ES-I3 (cell line): ENCODE measurements at regions not wholly inside any gene's neighbourhood (a gene's known extent, or its start where the extent isn't known, plus 50 kb on each side); places are given as distances from the start of the nearest gene placed in this dataset.

Experiments used
- H3K36me3 ChIP-seq: 2 replicates; pipeline ENCODE4 v1.6.1; 2013; ENCODE audit warnings: mild to moderate bottlenecking, low read length, control low read depth, moderate library complexity; ENCODE audit not compliant: insufficient read depth
- H3K4me1 ChIP-seq: 2 replicates; pipeline ENCODE4 v1.6.1; 2013; ENCODE audit warnings: mild to moderate bottlenecking, control low read depth, low read length; ENCODE audit not compliant: insufficient read depth
- H3K9ac ChIP-seq: 2 replicates; pipeline ENCODE4 v1.6.1; 2013; ENCODE audit warnings: low read depth, mild to moderate bottlenecking, low read length, moderate library complexity
- H3K9me3 ChIP-seq: 2 replicates; pipeline ENCODE4 v1.6.1; 2013; ENCODE audit warnings: mild to moderate bottlenecking, low read length, moderate library complexity; ENCODE audit not compliant: control insufficient read depth, insufficient read depth

- Histone ChIP-seq H3K9ac (no peak overlapping the region), H3K9me3 (peaks cover 3% of the 10 kb centered on the region), H3K4me1 (no peaks in the 10 kb centered on the region), H3K36me3 (no peaks in the 10 kb centered on the region)
These were observed 318.8 kb downstream of the SMAD2 start for GRCh38 chr18:47611649-47612048.

GRCh38 chr18:47606526-47606925 lies 323.9 kb downstream of the SMAD2 start:
- Histone ChIP-seq H3K9ac (no peak overlapping the region), H3K36me3 (no peaks in the 10 kb centered on the region), H3K9me3 (peaks cover 3% of the 10 kb centered on the region), H3K4me1 (peaks cover 3% of the 10 kb centered on the region; the same call in 1 of the 2 replicates)

- Histone ChIP-seq H3K36me3 (no peaks in the 10 kb centered on the region), H3K4me1 (peaks cover 3% of the 10 kb centered on the region; the same call in 1 of the 2 replicates), H3K9me3 (no peaks in the 10 kb centered on the region; the same call in 1 of the 2 replicates)
These were observed 325.4 kb downstream of the SMAD2 start for GRCh38 chr18:47605093-47605492.

DNA sequence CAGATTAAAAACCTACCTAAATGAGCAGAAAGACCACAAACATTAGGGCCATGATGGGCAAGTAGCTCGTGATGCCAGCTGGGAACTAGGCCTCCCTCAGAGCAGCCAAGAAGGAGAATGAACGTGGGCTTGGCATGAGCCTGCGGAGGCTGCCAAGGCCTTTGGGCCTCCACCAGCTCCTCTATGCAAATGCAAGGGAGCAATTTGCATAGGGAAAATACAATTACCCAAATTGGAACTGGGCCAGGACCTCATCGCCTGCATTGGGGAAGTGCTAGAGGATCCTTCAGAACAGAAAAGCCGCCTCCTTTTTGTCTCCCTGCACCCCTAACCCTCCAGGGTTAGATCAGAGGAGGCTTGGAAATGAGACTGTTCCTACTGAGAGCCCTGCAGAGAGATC lies 326.4 kb downstream of the SMAD2 start:
- Histone ChIP-seq H3K9me3 (no peaks in the 10 kb centered on the region; the same call in 1 of the 2 replicates), H3K4me1 (peaks cover 3% of the 10 kb centered on the region; the same call in 1 of the 2 replicates), H3K36me3 (no peaks in the 10 kb centered on the region), H3K9ac (no peak overlapping the region)

More at GRCh38 chr18:47605093-47605492, 325.4 kb downstream of the SMAD2 start:
- no peak overlapping the region for H3K9ac ChIP-seq

- H3K9ac ChIP-seq: no peak overlapping the region
- H3K4me1 ChIP-seq: peaks cover 3% of the 10 kb centered on the region; the same call in 1 of the 2 replicates
- H3K36me3 ChIP-seq: no peaks in the 10 kb centered on the region
- no peaks in the 10 kb centered on the region; the same call in 1 of the 2 replicates for H3K9me3 ChIP-seq
These were observed 327.3 kb downstream of the SMAD2 start for GRCh38 chr18:47603158-47603557.

DNA sequence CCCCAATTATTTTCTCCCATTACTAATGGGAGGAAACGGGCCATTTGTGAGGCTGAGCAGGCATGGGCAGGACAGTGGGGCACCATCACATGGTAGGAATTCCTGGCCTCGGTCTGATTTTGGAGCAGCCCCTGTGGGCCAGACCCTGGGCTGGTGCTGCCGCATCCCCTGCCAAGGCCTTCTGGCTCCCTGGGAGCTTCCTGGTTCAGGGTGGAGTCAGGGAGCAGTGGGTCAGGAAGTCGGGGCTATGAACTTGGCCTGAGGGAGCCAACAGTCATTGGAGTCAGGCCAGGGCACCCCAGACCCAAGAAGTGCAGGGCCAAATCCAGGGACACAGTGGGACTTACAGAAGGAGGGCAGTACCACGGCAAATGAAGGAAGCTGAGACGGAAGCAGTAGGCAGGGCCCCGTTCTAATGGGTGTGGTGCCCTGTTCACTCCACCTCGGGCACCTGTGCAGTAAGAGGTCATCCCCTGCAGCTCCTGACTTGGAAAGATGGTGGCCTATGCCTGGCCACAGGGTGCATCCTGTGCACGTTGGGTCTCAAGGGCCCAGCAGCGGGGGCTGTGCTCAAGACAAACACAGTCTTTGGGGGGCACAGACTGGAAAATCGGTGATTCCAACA lies 328.1 kb downstream of the SMAD2 start:
- Histone ChIP-seq H3K9me3 (no peaks in the 10 kb centered on the region; the same call in 1 of the 2 replicates), H3K4me1 (peaks cover 3% of the 10 kb centered on the region; the same call in 1 of the 2 replicates), H3K36me3 (no peaks in the 10 kb centered on the region), H3K9ac (no peak overlapping the region)

- H3K9me3 ChIP-seq: no peaks in the 10 kb centered on the region; the same call in 1 of the 2 replicates
- H3K36me3 ChIP-seq: no peaks in the 10 kb centered on the region
- peaks cover 3% of the 10 kb centered on the region; the same call in 1 of the 2 replicates for H3K4me1 ChIP-seq
- no peak overlapping the region for H3K9ac ChIP-seq
These were observed 328.7 kb downstream of the SMAD2 start for GRCh38 chr18:47601581-47602272.

DNA sequence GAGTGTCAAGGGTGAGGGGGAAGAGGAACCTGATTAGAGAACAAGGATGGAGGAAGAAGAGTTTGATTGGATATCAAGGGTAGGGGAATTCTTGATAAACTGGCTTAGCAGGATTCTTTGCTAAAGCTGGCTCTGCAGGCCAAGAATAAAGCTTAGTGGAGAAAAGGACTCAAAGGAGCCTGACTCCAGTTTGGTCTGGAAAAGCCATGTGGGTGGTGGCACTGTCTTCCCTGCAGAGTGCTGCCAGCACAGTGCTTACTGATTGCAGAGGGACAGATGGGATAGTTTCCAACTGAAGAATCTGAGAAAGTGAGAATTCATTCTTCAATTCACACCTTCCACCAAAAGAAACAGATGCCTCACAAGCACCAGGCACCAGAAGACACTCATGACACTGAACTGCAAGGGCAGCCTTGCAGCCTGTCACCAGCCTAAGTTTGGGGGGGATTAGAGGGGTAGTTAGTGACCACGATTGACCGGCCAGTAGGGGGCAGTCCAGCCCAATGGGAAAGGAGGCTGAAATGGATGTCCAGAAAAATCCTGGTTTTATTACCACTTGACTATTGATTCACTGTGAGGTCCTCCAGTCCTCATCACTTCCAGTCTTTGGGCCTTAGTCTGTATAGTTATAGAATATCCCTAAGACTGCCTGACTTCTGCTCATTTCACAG lies 334.5 kb downstream of the SMAD2 start:
- peaks cover 4% of the 10 kb centered on the region; the same call in 1 of the 2 replicates for H3K9me3 ChIP-seq
- H3K9ac ChIP-seq: no peak overlapping the region
- peaks cover 9% of the 10 kb centered on the region; the same call in 1 of the 2 replicates for H3K4me1 ChIP-seq
- H3K36me3 ChIP-seq: no peaks in the 10 kb centered on the region

- Histone ChIP-seq H3K36me3 (no peaks in the 10 kb centered on the region), H3K9me3 (peaks cover 4% of the 10 kb centered on the region; the same call in 1 of the 2 replicates), H3K4me1 (peaks cover 9% of the 10 kb centered on the region; the same call in 1 of the 2 replicates), H3K9ac (no peak overlapping the region)
These were observed 335.8 kb downstream of the SMAD2 start for GRCh38 chr18:47594621-47595086.

DNA sequence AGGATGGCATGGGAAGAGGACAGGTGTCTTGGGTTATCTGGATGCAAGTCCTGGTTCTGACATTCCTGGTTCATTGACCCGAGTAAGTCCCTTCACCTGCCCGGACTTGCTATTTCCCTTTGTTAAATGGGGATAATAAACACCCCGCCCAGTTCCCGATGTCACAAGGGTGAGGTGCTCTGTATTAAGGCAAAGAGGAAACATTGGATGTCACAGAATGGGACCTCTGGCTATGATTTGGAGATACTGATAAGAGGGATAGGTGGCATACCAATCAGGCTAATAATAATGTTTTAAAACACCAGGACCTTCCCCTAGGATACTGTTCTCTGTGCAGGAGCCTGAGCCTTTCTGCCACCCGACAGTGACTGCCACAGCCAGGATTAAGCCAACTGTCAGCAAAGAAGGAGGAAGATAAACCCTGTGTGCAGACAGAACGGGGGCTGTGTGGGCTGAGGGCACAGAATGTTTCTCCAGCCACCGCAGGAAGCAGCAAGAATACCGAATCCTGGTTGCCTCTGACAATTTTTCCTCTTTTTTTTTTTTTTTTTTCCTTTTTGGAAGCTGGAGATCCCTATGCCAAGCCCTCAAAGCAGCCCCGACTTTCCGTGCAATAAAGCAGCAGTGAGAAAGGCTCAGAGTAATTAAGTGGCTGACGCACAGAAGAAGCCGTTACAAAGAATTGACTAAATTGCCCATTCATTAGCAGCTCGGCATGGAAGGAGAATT lies 336.6 kb downstream of the SMAD2 start:
- no peak overlapping the region; the same call in 1 of the 2 replicates for H3K9ac ChIP-seq
- peaks cover 4% of the 10 kb centered on the region; the same call in 1 of the 2 replicates for H3K9me3 ChIP-seq
- peaks cover 9% of the 10 kb centered on the region; the same call in 1 of the 2 replicates for H3K4me1 ChIP-seq
- no peaks in the 10 kb centered on the region for H3K36me3 ChIP-seq

DNA sequence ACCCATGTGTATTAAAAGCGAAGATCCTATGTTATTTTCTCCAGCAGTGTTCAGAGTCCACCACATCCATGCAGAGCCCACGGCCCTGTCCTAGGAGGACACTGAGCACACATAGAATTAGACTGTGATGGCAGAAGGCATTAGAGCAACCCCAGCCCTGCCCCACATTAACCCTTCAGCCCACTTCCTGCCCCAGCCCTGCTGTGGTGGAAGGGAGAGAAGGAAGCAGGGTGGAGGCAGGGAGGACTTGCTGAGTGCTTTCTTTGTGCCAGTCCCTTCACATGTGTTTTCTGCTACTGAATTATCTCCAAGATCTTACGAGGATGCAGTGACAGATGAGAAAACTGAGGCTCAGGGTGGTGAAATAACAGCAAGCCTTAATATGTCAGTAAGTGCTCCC lies 339.0 kb downstream of the SMAD2 start:
- no peaks in the 10 kb centered on the region for H3K36me3 ChIP-seq
- H3K9me3 ChIP-seq: peaks cover 4% of the 10 kb centered on the region; the same call in 1 of the 2 replicates
- peaks cover 9% of the 10 kb centered on the region; the same call in 1 of the 2 replicates for H3K4me1 ChIP-seq
- no peak overlapping the region for H3K9ac ChIP-seq

DNA sequence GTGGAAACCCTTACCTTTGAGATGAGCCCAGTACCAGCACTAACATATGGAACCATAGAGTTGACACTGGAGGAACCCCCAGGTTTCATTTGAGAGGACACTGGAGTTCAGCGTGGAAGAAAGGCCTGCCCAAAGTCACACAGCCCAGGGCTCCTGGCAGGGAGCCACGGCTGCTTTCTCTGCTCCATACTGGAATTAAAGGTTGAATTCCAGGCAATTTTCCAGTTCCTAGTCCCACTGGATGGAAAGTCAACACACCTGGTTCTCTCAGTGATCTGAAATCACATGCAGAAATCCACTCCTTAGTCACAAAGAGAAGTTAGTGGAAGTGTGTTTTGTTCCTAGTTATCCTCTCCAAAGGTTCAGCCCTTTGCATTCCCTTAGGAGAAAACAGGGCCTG lies 336.1 kb upstream of the SKOR2 start:
- no peaks in the 10 kb centered on the region for H3K4me1 ChIP-seq

DNA sequence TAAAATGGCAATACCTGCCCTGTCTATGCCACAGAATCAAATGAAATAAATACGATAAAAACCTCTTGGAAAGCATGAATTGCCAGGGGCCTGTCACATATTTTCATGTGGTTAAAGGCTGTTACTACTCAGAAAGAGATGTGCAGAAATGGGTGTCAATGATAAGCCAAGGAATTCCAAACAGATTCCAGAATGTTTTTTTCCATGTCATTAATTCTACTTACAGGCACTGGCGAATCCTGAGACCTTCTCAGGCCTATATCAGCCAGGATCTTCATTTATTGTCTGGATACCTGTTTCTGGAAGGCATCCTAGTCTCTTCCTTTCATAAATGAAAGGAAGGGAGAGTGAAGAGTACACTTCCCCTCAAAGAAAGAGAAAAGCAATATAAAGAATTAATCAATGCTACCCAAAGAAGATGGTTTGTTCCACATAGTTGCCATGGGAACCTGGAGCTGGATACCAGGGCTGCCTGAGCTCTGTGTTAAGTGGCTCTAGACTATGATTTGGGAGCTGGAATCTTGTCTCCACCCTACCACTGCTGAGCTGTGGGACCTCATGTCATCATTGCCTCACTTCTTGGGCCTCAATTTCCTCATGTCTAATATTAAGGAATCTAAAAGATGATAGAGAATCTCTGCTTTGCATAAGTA lies 335.1 kb upstream of the SKOR2 start:
- Histone ChIP-seq H3K36me3 (no peaks in the 10 kb centered on the region), H3K9ac (no peak overlapping the region), H3K4me1 (no peaks in the 10 kb centered on the region), H3K9me3 (no peaks in the 10 kb centered on the region; the same call in 1 of the 2 replicates)

More for the DNA sequence above, 336.1 kb upstream of the SKOR2 start:
- H3K9ac ChIP-seq: no peak overlapping the region
- no peaks in the 10 kb centered on the region for H3K36me3 ChIP-seq
- H3K9me3 ChIP-seq: no peaks in the 10 kb centered on the region; the same call in 1 of the 2 replicates
